Immature natural killer cell (primary cell): ENCODE measurements at regions not wholly inside any gene's neighbourhood (a gene's known extent, or its start where the extent isn't known, plus 50 kb on each side); places are given as distances from the start of the nearest gene placed in this dataset.
A peak's percentile ranks its signal among the peaks of the same experiment; 100 is the strongest.
"Not testable (repeated sequence)": the region's sequence is repeated elsewhere in the genome, so short reads cannot be mapped to it uniquely, and the experiment has no call there.

ENCODE experiments used
- DNase-seq, 3 donors: peaks; one replicate each; pipeline ENCODE4 v3.0.0; 2022; ENCODE audit warnings: mixed read lengths in 1 of 3
- H3K27ac Mint-ChIP-seq, 6 donors: one replicate each; pipeline ENCODE4 v1.8.0; 2020; ENCODE audit warnings: mixed read lengths in 6 of 6, mild to moderate bottlenecking in 5 of 6, inconsistent platforms in 4 of 6, moderate library complexity in 3 of 6
- H3K27me3 Mint-ChIP-seq, 3 donors: one replicate each; pipeline ENCODE4 v1.8.0; 2020 to 2021; ENCODE audit warnings: low read depth in 3 of 3, mild to moderate bottlenecking in 3 of 3, mixed read lengths in 3 of 3, moderate library complexity in 3 of 3, inconsistent platforms in 1 of 3
- H3K36me3 Mint-ChIP-seq, 3 donors: one replicate each; pipeline ENCODE4 v1.8.0; 2020; ENCODE audit warnings: mixed read lengths in 3 of 3, inconsistent platforms in 2 of 3, mild to moderate bottlenecking in 2 of 3
- H3K4me1 Mint-ChIP-seq, 2 donors: one replicate each; pipeline ENCODE4 v1.8.0; 2020; ENCODE audit warnings: inconsistent platforms in 2 of 2, mild to moderate bottlenecking in 2 of 2, mixed read lengths in 2 of 2, moderate library complexity in 1 of 2
- H3K4me3 Mint-ChIP-seq, 5 donors: one replicate each; pipeline ENCODE4 v1.8.0; 2020; ENCODE audit warnings: mild to moderate bottlenecking in 5 of 5, mixed read lengths in 5 of 5, inconsistent platforms in 3 of 5, moderate library complexity in 3 of 5
- H3K9me3 Mint-ChIP-seq, 6 donors: one replicate each; pipeline ENCODE4 v1.8.0; 2020; ENCODE audit warnings: mild to moderate bottlenecking in 6 of 6, mixed read lengths in 6 of 6, inconsistent platforms in 4 of 6, moderate library complexity in 3 of 6

- no peaks in the 10 kb centered on the region for H3K4me1 Mint-ChIP-seq
- H3K27ac Mint-ChIP-seq: peak overlapping the region in 1 of 6 donors; percentile 2
- peaks cover 0 to 4% (median 1%) of the 10 kb centered on the region in 6 donors for H3K9me3 Mint-ChIP-seq
- H3K4me3 Mint-ChIP-seq: no peak overlapping the region
- H3K27me3 Mint-ChIP-seq: peaks cover 0 to 6% (median 3%) of the 10 kb centered on the region in 3 donors
- DNase-seq: no peak
- peaks cover 0 to 3% (median 0%) of the 10 kb centered on the region in 3 donors for H3K36me3 Mint-ChIP-seq
These were observed 183.6 kb downstream of the S1PR1 start for GRCh38 chr1:101420406-101420805.

- not testable (repeated sequence) for H3K36me3 Mint-ChIP-seq, DNase-seq
These were observed 191.3 kb downstream of the S1PR1 start for GRCh38 chr1:101428083-101428482.

GRCh38 chr1:101428562-101428961 is 191.7 kb downstream of the S1PR1 start:
- Mint-ChIP-seq H3K4me1 (no peaks in the 10 kb centered on the region), H3K36me3 (peaks cover 0 to 7% (median 6%) of the 10 kb centered on the region in 3 donors), H3K9me3 (peaks cover 0 to 6% (median 1%) of the 10 kb centered on the region in 6 donors), H3K4me3 (no peak overlapping the region), H3K27ac (peak overlapping the region in 1 of 6 donors; percentile 19), H3K27me3 (peaks cover 3 to 9% (median 3%) of the 10 kb centered on the region in 3 donors)
- DNase-seq: no peak

More at GRCh38 chr1:101428083-101428482, 191.3 kb downstream of the S1PR1 start:
- H3K4me3 Mint-ChIP-seq, H3K27me3 Mint-ChIP-seq, H3K27ac Mint-ChIP-seq, H3K4me1 Mint-ChIP-seq, H3K9me3 Mint-ChIP-seq: not testable (repeated sequence)

DNA sequence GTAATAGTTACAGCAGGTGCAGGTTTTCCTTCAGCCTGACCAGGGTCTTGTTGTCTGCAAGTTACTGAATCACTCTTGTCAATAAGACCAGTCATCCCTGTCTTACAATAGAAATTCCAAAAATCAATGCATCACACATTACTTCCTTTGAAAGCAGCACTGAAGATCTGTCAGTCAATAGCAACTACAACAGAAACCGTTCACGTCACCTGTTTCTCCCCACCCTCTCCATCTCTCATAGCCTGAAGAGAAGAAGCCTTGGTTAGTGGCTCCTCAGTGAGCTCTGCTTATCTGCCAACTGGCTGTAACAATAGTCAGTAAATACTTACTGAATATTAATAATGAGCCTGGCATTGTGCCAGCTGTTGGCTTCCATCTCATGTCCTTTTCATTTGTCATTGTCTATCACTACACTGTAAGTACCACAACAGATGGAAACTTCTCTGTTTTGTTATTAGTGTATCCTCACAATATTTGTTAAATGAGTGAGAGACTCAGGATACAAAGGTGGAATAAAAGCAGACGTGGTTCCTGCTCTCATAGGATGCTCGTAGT is 195.2 kb downstream of the S1PR1 start:
- Mint-ChIP-seq H3K4me1 (peaks cover 0 to 2% of the 10 kb centered on the region in 2 donors), H3K27me3 (peaks cover 0 to 9% (median 3%) of the 10 kb centered on the region in 3 donors), H3K4me3 (no peak overlapping the region), H3K27ac (no peak overlapping the region), H3K9me3 (peaks cover 0 to 6% (median 0%) of the 10 kb centered on the region in 6 donors), H3K36me3 (peaks cover 0 to 7% (median 3%) of the 10 kb centered on the region in 3 donors)
- DNase-seq: no peak

- no peaks in the 10 kb centered on the region for H3K9me3 Mint-ChIP-seq
These were observed 199.2 kb downstream of the S1PR1 start for GRCh38 chr1:101435831-101436511.

GRCh38 chr1:101437800-101438199 is 201.0 kb downstream of the S1PR1 start:
- Mint-ChIP-seq H3K4me3 (no peak overlapping the region), H3K27ac (no peak overlapping the region), H3K9me3 (no peaks in the 10 kb centered on the region), H3K4me1 (peaks cover 2 to 6% of the 10 kb centered on the region in 2 donors), H3K27me3 (peaks cover 0 to 4% (median 0%) of the 10 kb centered on the region in 3 donors), H3K36me3 (no peaks in the 10 kb centered on the region)
- DNase-seq: no peak

More at GRCh38 chr1:101435831-101436511, 199.2 kb downstream of the S1PR1 start:
- H3K27me3 Mint-ChIP-seq: peaks cover 0 to 2% (median 0%) of the 10 kb centered on the region in 3 donors
- no peak overlapping the region for H3K4me3 Mint-ChIP-seq
- DNase-seq: no peak
- H3K4me1 Mint-ChIP-seq: peaks cover 2 to 6% of the 10 kb centered on the region in 2 donors
- no peaks in the 10 kb centered on the region for H3K36me3 Mint-ChIP-seq
- H3K27ac Mint-ChIP-seq: no peak overlapping the region

- peak; percentile 9 to 12 (median 12) for DNase-seq
- H3K4me1 Mint-ChIP-seq: peaks cover 2 to 6% of the 10 kb centered on the region in 2 donors
- H3K4me3 Mint-ChIP-seq: no peak overlapping the region
- no peak overlapping the region for H3K27ac Mint-ChIP-seq
- H3K27me3 Mint-ChIP-seq: peaks cover 0 to 4% (median 0%) of the 10 kb centered on the region in 3 donors
- H3K36me3 Mint-ChIP-seq: no peaks in the 10 kb centered on the region
- no peaks in the 10 kb centered on the region for H3K9me3 Mint-ChIP-seq
These were observed 201.5 kb downstream of the S1PR1 start for GRCh38 chr1:101438359-101438758.

GRCh38 chr1:101440485-101440884 is 203.7 kb downstream of the S1PR1 start:
- Mint-ChIP-seq H3K27me3 (peaks cover 0 to 4% (median 0%) of the 10 kb centered on the region in 3 donors), H3K4me1 (peaks cover 2 to 6% of the 10 kb centered on the region in 2 donors), H3K9me3 (no peaks in the 10 kb centered on the region), H3K4me3 (no peak overlapping the region), H3K36me3 (no peaks in the 10 kb centered on the region), H3K27ac (no peak overlapping the region)
- DNase-seq: no peak

- H3K9me3 Mint-ChIP-seq: no peaks in the 10 kb centered on the region
- H3K27ac Mint-ChIP-seq: no peak overlapping the region
- peaks cover 1 to 8% (median 3%) of the 10 kb centered on the region in 3 donors for H3K27me3 Mint-ChIP-seq
- H3K4me1 Mint-ChIP-seq: no peaks in the 10 kb centered on the region
- H3K4me3 Mint-ChIP-seq: no peak overlapping the region
- no peak for DNase-seq
- H3K36me3 Mint-ChIP-seq: peaks cover 0 to 6% (median 0%) of the 10 kb centered on the region in 3 donors
These were observed 207.6 kb downstream of the S1PR1 start for GRCh38 chr1:101444381-101444780.

DNA sequence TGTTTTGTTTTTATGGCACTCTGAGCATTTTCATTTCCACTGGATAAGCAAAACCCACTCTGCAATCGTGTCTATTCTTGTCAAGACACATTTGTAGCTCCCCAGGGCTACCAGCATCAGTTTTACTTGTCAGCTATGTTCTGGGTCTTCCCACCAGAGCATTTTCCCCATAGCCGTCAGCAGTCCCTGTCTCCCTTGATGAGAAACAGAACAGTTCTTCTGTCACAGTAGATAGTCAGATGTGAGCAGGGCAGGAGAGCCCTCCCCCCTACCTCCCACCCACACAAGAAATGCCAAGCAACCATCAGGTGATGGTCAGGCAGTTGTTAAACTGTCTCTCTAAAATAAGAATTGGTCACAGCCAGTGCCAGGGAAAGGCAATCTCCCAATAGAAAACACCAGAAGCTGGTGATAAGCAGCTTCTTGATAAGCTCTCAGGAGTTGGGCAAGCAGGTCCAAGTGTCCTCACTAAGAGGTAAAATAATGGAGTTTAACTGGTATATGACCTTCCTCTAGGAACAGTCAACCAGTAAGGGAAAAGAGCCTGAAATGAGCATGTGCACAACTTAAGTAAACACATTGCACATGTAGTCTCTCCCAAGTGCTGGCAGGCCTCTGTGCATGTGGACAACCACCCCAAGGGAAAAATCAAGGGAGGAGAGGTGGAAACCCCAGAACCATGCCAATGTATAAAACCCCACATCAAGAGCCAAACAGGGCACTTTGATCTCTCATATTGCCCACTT is 208.2 kb downstream of the S1PR1 start:
- H3K4me3 Mint-ChIP-seq: no peak overlapping the region
- H3K27me3 Mint-ChIP-seq: peaks cover 1 to 8% (median 3%) of the 10 kb centered on the region in 3 donors
- H3K4me1 Mint-ChIP-seq: no peaks in the 10 kb centered on the region
- H3K27ac Mint-ChIP-seq: no peak overlapping the region
- H3K36me3 Mint-ChIP-seq: peaks cover 0 to 6% (median 0%) of the 10 kb centered on the region in 3 donors
- no peaks in the 10 kb centered on the region for H3K9me3 Mint-ChIP-seq
- no peak for DNase-seq

- H3K9me3 Mint-ChIP-seq: no peaks in the 10 kb centered on the region
- peaks cover 1 to 11% (median 2%) of the 10 kb centered on the region in 3 donors for H3K27me3 Mint-ChIP-seq
- H3K4me1 Mint-ChIP-seq: peaks cover 2 to 4% of the 10 kb centered on the region in 2 donors
- H3K27ac Mint-ChIP-seq: no peak overlapping the region
- H3K4me3 Mint-ChIP-seq: no peak overlapping the region
- peaks cover 0 to 6% (median 0%) of the 10 kb centered on the region in 3 donors for H3K36me3 Mint-ChIP-seq
- no peak for DNase-seq
These were observed 211.2 kb downstream of the S1PR1 start for GRCh38 chr1:101448018-101448417.

- not testable (repeated sequence) for H3K36me3 Mint-ChIP-seq, H3K9me3 Mint-ChIP-seq, DNase-seq, H3K4me3 Mint-ChIP-seq, H3K27ac Mint-ChIP-seq
- Mint-ChIP-seq H3K27me3 (peaks cover 1 to 11% (median 3%) of the 10 kb centered on the region in 3 donors), H3K4me1 (peaks cover 17 to 18% of the 10 kb centered on the region in 2 donors)
These were observed 213.9 kb downstream of the S1PR1 start for GRCh38 chr1:101450691-101451090.

DNA sequence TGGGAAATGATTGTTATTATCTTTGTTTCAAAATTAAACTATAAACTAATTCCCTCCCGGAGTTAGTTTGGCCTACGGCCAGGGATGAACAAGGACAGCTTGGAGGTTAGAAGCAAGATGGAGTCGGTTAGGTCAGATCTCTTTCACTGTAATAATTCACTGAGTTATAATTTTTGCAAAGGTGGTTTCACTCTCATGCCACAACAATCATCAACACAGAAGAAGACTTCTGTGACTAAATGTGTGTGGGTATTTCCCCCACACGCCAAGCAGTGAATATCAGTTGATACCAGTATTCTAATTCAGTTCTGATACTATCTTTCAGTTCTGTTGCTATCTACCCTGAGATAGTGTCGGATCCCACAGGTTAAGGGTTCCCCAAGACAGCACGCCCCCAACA is 215.1 kb downstream of the S1PR1 start:
- Mint-ChIP-seq H3K4me3 (no peak overlapping the region), H3K27me3 (peaks cover 3 to 7% (median 3%) of the 10 kb centered on the region in 3 donors), H3K4me1 (peaks cover 17 to 18% of the 10 kb centered on the region in 2 donors), H3K36me3 (peaks cover 0 to 6% (median 0%) of the 10 kb centered on the region in 3 donors), H3K9me3 (no peaks in the 10 kb centered on the region), H3K27ac (no peak overlapping the region)
- no peak for DNase-seq

DNA sequence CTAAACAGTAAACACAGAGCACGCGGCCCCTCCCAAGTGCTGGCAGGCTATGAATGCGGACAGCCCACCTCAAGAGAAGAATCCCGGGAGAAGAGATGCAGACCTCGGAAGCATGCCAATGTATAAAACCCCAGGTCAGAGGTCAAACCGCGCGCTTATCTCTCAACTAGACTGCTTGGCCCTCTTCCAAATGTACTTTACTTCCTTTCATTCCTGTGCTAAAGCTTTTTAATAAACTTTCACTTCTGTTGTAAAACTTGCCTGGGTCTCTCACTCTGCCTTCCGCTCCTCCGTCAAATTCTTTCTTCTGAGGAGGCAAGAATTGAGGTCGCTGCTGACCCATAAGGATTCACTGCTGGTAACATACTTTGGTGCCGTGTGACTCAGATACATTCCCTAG is 216.0 kb downstream of the S1PR1 start:
- H3K36me3 Mint-ChIP-seq: peaks cover 0 to 6% (median 0%) of the 10 kb centered on the region in 3 donors
- DNase-seq: no peak
- H3K4me3 Mint-ChIP-seq: no peak overlapping the region
- H3K27me3 Mint-ChIP-seq: peaks cover 2 to 7% (median 3%) of the 10 kb centered on the region in 3 donors
- peaks cover 17 to 18% of the 10 kb centered on the region in 2 donors for H3K4me1 Mint-ChIP-seq
- no peak overlapping the region for H3K27ac Mint-ChIP-seq
- H3K9me3 Mint-ChIP-seq: no peaks in the 10 kb centered on the region
